MG63 (cell line): ENCODE measurements at regions not wholly inside any gene's neighbourhood (a gene's known extent, or its start where the extent isn't known, plus 50 kb on each side); places are given as distances from the start of the nearest gene placed in this dataset.
A peak's percentile ranks its signal among the peaks of the same experiment; 100 is the strongest.

Experiments used
- DNase-seq: peaks from one replicate; pipeline ENCODE4 v3.0.0-alpha.2; 2020
- H3K27me3 ChIP-seq: fragments of 250-450 bp; sonication (Bioruptor Pico); 2 replicates; pipeline ENCODE4 v1.5.1; 2020; ENCODE audit warnings: mild to moderate bottlenecking, moderate library complexity
- H3K36me3 ChIP-seq: fragments of 250-450 bp; sonication (Bioruptor Pico); 2 replicates; pipeline ENCODE4 v1.5.1; 2020; ENCODE audit warnings: mild to moderate bottlenecking, moderate library complexity
- H3K4me3 ChIP-seq: fragments of 250-450 bp; sonication (Bioruptor Pico); 2 replicates; pipeline ENCODE4 v1.5.1; 2020; ENCODE audit warnings: mild to moderate bottlenecking, moderate library complexity
- H3K9me3 ChIP-seq: fragments of 250-450 bp; sonication (Bioruptor Pico); 2 replicates; pipeline ENCODE4 v1.5.1; 2020; ENCODE audit warnings: mild to moderate bottlenecking, moderate library complexity

- no peak for DNase-seq
- Histone ChIP-seq H3K9me3 (no peaks in the 10 kb centered on the region), H3K27me3 (no peaks in the 10 kb centered on the region), H3K36me3 (no peaks in the 10 kb centered on the region), H3K4me3 (no peak overlapping the region)
Observed at GRCh38 chr2:129458006-129458405, 521.5 kb upstream of the RAB6C start.

- no peak for DNase-seq
- H3K27me3 ChIP-seq: no peaks in the 10 kb centered on the region
- H3K36me3 ChIP-seq: no peaks in the 10 kb centered on the region
- no peak overlapping the region for H3K4me3 ChIP-seq
- no peaks in the 10 kb centered on the region for H3K9me3 ChIP-seq
Observed at GRCh38 chr2:129458436-129458835, 521.0 kb upstream of the RAB6C start.

GRCh38 chr2:129459200-129459876 is 520.1 kb upstream of the RAB6C start:
- H3K9me3 ChIP-seq: no peaks in the 10 kb centered on the region
- DNase-seq: no peak
- no peak overlapping the region for H3K4me3 ChIP-seq
- H3K36me3 ChIP-seq: no peaks in the 10 kb centered on the region
- no peaks in the 10 kb centered on the region for H3K27me3 ChIP-seq

DNA sequence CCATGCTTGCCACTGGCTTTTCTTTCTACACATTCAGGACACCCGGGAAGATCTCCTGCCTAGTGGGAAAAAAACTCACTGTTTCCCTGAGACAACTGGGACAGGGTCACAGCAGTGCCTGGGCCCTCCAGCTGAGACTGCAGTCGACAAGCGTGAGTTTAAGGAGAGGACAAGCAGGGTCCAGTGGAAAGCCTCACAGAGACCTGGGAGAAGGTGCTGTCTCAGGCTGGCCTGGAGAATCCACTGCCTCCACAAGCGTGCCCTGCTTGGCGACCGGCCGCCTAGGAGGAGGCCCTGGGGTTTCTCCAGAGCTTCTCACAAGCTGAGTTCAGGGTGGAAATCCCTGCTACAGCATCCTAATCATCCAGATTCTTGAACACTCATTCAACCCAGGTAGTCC is 519.6 kb upstream of the RAB6C start:
- Histone ChIP-seq H3K9me3 (no peaks in the 10 kb centered on the region), H3K27me3 (no peaks in the 10 kb centered on the region), H3K4me3 (no peak overlapping the region), H3K36me3 (no peaks in the 10 kb centered on the region)
- DNase-seq: no peak

GRCh38 chr2:129460299-129461198 is 518.9 kb upstream of the RAB6C start:
- Histone ChIP-seq H3K4me3 (no peak overlapping the region), H3K9me3 (no peaks in the 10 kb centered on the region), H3K27me3 (no peaks in the 10 kb centered on the region), H3K36me3 (no peaks in the 10 kb centered on the region)
- no peak for DNase-seq

DNA sequence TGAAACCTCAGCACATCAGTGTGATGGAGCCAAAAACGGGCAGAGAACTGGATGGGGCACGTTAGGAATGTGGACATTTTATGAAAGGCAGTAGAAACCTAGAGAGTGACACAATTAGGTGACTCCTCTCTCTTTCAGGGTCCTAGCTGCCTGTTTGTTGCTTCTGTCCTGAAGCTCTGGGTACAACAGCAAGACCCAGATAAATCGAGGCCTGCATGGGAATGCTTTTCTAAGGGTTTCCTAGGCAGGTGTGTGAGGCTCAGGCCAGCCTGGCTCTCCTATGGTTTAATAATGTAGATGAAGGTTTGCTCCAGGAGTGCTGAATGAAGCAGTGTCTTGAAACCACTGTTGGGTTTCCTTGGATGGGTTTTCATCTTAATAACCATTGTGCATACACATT is 517.1 kb upstream of the RAB6C start:
- Histone ChIP-seq H3K9me3 (no peaks in the 10 kb centered on the region), H3K4me3 (no peak overlapping the region), H3K27me3 (no peaks in the 10 kb centered on the region), H3K36me3 (no peaks in the 10 kb centered on the region)
- DNase-seq: no peak

GRCh38 chr2:129462967-129463366 is 516.5 kb upstream of the RAB6C start:
- H3K9me3 ChIP-seq: no peaks in the 10 kb centered on the region
- DNase-seq: no peak
- no peaks in the 10 kb centered on the region for H3K36me3 ChIP-seq
- H3K27me3 ChIP-seq: no peaks in the 10 kb centered on the region
- H3K4me3 ChIP-seq: no peak overlapping the region

- Histone ChIP-seq H3K9me3 (no peaks in the 10 kb centered on the region), H3K4me3 (no peak overlapping the region)
Observed at GRCh38 chr2:129464036-129464435, 515.4 kb upstream of the RAB6C start.

DNA sequence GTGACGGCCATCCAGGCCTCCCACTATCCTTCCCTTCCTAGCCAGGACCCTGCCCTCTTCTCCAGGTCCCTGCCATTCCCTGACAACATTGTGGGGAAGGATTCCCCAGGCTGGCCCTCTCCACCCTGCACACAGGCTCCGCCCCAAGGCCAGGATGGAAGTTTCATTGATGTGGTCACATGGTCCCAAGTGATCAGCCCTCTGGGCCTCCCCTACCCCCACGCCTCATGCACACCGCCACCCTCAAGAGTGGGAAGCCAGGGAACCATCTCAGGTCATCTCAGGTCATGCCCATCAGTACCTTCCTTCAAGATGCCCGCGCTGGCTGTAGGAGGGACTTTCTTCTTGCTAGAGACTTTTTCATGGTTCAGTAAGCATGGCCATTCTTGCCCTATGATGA is 514.8 kb upstream of the RAB6C start:
- Histone ChIP-seq H3K9me3 (no peaks in the 10 kb centered on the region), H3K4me3 (no peak overlapping the region), H3K36me3 (no peaks in the 10 kb centered on the region), H3K27me3 (no peaks in the 10 kb centered on the region)
- DNase-seq: no peak

More at GRCh38 chr2:129464036-129464435, 515.4 kb upstream of the RAB6C start:
- H3K36me3 ChIP-seq: no peaks in the 10 kb centered on the region
- no peaks in the 10 kb centered on the region for H3K27me3 ChIP-seq
- DNase-seq: no peak

DNA sequence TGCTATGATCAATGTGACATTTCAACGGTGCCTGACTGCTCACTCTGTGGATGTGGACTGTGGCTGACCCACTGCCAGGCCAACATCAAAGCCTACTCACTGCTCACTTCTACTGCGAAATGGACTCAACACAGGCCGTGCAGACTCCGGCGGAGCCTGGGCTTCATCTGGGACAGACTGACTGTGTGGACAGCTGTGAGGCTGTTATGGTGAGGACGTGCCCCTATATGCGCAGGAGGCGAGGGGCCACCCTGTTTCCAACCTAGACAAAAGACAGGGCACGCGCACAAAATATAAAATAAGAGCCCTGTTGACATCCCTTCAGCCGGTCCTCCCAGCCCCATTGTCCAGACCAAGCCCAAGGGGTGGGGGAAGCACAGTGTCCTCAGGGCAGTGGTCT is 514.4 kb upstream of the RAB6C start:
- no peak for DNase-seq
- H3K9me3 ChIP-seq: no peaks in the 10 kb centered on the region
- H3K27me3 ChIP-seq: no peaks in the 10 kb centered on the region
- no peaks in the 10 kb centered on the region for H3K36me3 ChIP-seq
- no peak overlapping the region for H3K4me3 ChIP-seq

- Histone ChIP-seq H3K9me3 (no peaks in the 10 kb centered on the region), H3K27me3 (no peaks in the 10 kb centered on the region), H3K4me3 (no peak overlapping the region), H3K36me3 (no peaks in the 10 kb centered on the region)
- DNase-seq: no peak
Observed at GRCh38 chr2:129466389-129466788, 513.1 kb upstream of the RAB6C start.

DNA sequence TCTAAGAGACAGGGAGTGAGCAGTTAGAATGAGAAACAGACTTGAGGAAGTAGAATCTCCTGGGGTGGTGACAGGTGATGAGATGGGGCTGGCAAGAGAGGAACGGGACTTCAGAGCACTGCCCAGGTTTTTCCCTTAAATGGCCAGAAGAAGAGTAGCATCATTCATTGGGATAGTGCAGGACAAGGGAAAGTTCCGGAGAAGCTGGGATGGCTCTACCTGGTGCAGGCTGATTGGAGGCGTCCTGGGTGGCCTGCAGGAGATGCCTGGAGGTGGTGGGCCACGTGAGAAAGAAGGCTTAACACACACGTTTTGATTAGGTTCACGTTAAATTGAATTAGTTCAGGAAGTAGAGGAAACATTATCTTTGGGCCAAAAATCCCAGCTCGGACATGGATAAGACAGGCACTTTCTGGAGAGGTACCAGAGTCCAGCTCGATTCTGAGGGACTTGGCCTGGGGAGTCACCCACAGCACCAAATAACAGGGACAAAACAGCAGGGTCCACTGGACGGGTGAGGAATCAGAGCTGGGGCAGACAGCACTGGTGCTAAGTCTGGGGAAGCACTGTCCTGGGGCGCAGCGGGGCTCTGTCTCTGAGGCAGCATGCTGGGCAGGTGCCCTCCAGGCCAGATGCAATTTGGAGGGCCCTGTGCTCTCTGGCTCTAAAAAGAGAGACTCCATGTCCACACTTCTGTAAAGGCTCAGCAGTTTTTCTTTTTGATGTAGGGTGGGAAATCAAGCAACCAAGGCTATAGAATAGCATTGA is 512.3 kb upstream of the RAB6C start:
- no peak overlapping the region for H3K4me3 ChIP-seq
- DNase-seq: no peak
- no peaks in the 10 kb centered on the region for H3K36me3 ChIP-seq
- H3K27me3 ChIP-seq: no peaks in the 10 kb centered on the region
- H3K9me3 ChIP-seq: no peaks in the 10 kb centered on the region

DNA sequence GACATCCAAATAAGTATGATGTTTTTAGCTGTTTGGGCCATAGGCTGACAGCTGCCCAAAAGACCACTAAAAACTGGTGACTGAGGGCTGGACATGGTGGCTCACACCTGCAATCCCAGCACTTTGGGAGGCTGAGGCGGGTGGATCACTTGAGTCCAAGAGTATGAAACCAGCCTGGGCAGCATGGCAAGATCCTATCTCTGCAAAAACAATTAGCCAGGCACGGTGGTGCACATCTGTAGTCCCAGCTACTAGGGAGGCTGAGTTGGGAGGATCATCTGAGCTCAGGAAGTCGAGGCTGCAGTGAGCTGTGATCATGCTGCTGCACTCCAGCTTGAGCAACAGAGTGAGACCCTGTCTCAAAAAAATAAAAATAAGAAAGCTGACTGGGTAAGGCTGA is 511.5 kb upstream of the RAB6C start:
- Histone ChIP-seq H3K36me3 (no peaks in the 10 kb centered on the region), H3K27me3 (no peaks in the 10 kb centered on the region; the same call in 1 of the 2 replicates), H3K4me3 (no peak overlapping the region)

DNA sequence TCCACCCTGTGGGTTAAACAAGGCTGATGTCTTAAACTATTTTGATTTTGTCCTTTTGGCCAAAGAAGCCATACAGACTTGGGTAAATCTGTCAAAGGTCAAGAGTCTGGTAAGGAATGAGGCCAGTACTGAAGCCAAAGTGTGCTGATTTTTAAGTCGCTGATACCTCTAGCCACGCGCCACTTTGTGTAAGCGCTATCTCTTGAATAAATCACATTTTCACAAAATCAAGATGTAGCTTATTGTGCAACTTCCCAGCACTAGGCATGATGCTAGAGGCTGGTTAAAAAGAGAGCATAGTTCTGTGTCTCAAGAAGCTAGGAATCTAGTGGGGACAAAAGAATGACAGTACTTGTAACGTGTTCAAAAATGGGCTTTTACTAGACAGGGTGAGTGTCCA is 510.6 kb upstream of the RAB6C start:
- H3K4me3 ChIP-seq: no peak overlapping the region
- no peaks in the 10 kb centered on the region for H3K9me3 ChIP-seq
- peaks cover 3% of the 10 kb centered on the region; the same call in 1 of the 2 replicates for H3K27me3 ChIP-seq
- H3K36me3 ChIP-seq: no peaks in the 10 kb centered on the region
- no peak for DNase-seq

More for the DNA sequence above, 511.5 kb upstream of the RAB6C start:
- DNase-seq: no peak
- H3K9me3 ChIP-seq: no peaks in the 10 kb centered on the region

DNA sequence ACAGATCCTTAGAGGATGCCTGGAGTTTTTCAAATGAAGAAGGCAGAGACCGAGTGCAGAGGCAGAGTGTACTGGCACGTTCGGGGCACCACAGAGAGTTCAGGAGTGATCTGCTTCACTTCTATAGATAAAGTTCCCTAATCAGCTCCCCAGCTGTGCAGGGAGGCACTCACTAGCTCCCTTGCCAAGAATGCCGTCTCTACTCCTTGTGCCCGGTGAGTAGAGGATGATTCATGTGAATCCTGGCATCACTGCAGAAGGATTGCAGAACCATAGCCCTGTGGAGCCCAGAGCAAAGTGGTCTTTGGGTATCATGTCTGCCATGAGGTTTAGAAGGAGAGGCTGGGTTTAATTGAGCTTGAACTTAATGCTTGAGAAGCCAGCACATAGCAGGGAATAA is 510.1 kb upstream of the RAB6C start:
- Histone ChIP-seq H3K27me3 (peaks cover 3% of the 10 kb centered on the region; the same call in 1 of the 2 replicates), H3K4me3 (no peak overlapping the region), H3K36me3 (no peaks in the 10 kb centered on the region), H3K9me3 (no peaks in the 10 kb centered on the region)
- peak; percentile 54 for DNase-seq

DNA sequence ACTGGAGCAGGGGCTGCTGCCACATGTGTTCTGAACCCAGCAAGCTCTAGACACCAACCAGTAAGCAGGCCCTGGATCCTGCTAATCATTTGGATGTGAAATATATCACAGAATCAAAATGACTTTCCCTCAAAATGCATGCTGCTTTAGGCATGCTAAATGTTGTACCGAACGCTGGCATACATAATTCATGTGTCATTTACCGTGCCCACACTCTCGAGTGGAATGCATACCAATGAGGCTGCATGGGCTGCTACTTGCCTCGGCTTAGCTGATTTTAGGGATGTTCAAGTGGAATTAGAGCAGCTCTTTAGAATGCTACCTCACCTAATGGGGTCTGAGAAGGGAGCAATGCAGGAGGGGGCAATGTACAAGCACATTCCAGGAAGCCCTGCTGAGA is 509.6 kb upstream of the RAB6C start:
- H3K27me3 ChIP-seq: peaks cover 3% of the 10 kb centered on the region; the same call in 1 of the 2 replicates
- no peaks in the 10 kb centered on the region for H3K9me3 ChIP-seq
- no peak for DNase-seq
- no peak overlapping the region for H3K4me3 ChIP-seq
- H3K36me3 ChIP-seq: no peaks in the 10 kb centered on the region

- H3K27me3 ChIP-seq: no peaks in the 10 kb centered on the region
- no peak overlapping the region for H3K4me3 ChIP-seq
- H3K36me3 ChIP-seq: no peaks in the 10 kb centered on the region
- H3K9me3 ChIP-seq: no peaks in the 10 kb centered on the region
- no peak for DNase-seq
Observed at GRCh38 chr2:129478902-129479517, 500.5 kb upstream of the RAB6C start.
